ENCODE measurements at regions not wholly inside any gene's neighbourhood (a gene's known extent, or its start where the extent isn't known, plus 50 kb on each side); places are given as distances from the start of the nearest gene placed in this dataset.

DNA sequence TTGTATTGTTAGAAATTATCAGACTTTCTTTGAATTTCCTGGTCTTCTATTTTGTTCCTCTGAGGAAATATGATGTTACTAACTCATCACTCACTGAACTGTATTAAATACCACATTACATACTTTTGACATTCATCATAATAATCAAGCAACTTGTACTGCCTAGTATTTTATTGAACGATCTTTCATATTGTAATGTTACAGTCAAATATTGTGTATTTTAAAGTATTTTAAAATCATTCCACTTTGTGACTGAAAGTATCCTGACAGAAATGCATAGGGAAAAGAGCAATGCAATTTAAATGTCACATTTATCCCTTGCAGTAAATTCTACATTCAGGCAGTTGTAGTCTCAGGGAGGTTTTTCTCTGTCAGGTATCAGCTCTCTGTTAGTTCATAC, 1557.4 kb downstream of the CDH8 start:
- H3K4me1 ChIP-seq (replicated peaks in 1 of 2; ENCODE audit: control insufficient read depth in 2 of 2, insufficient read depth in 2 of 2, low read length in 2 of 2), result no peaks in the 10 kb centered on the region
- no peak overlapping the region for H3K4me3 ChIP-seq
- H3K9me3 ChIP-seq (replicated peaks; ENCODE audit: control insufficient read depth, insufficient read depth, low read depth, low read length), result no peaks in the 10 kb centered on the region
- WGBS (ENCODE audit: insufficient coverage, low coverage, missing lambda C conversion rate), result 0% methylated on average over 1 of the region's 1 CpG
- TF ChIP-seq DDX20 (tag; IDR thresholded peaks at IDR 0.05; ENCODE audit: low read depth) (no peak), SMAD2 (IDR thresholded peaks at IDR 0.05; ENCODE audit: low read depth, low read length) (no peak), CSDE1 (IDR thresholded peaks at IDR 0.05) (no peak), ZNF253 (CRISPR knock-in tag; conservative IDR thresholded peaks at IDR 0.05) (no peak), L3MBTL2 (IDR thresholded peaks at IDR 0.05) (no peak), GTF2F1 (IDR thresholded peaks at IDR 0.05; ENCODE audit: low read depth, low read length) (no peak), NFATC3 (IDR thresholded peaks at IDR 0.05) (no peak), EWSR1 (IDR thresholded peaks at IDR 0.05; ENCODE audit: borderline replicate concordance, low read depth, partially characterized antibody) (no peak), KDM5B (IDR thresholded peaks at IDR 0.05; ENCODE audit: insufficient replicate concordance, low read depth, low read length) (no peak), NONO (IDR thresholded peaks at IDR 0.05; ENCODE audit: low read depth in 2 of 2, low read length in 1 of 2) (no peak), SUPT5H (IDR thresholded peaks at IDR 0.05) (no peak), U2AF1 (optimal IDR thresholded peaks at IDR 0.05; ENCODE audit: low read depth, low read length) (no peak), ZNF583 (CRISPR knock-in tag; IDR thresholded peaks at IDR 0.05) (no peak), ZNF584 (CRISPR knock-in tag; IDR thresholded peaks at IDR 0.05; ENCODE audit: low read depth) (no peak), MEIS2 (IDR thresholded peaks at IDR 0.05; ENCODE audit: partially characterized antibody) (no peak), BRD9 (IDR thresholded peaks at IDR 0.05; ENCODE audit: low read depth, partially characterized antibody) (no peak), MXI1 (IDR thresholded peaks at IDR 0.05; ENCODE audit: low read depth, low read length) (no peak)
- TF ChIP-seq, protein P1, sequence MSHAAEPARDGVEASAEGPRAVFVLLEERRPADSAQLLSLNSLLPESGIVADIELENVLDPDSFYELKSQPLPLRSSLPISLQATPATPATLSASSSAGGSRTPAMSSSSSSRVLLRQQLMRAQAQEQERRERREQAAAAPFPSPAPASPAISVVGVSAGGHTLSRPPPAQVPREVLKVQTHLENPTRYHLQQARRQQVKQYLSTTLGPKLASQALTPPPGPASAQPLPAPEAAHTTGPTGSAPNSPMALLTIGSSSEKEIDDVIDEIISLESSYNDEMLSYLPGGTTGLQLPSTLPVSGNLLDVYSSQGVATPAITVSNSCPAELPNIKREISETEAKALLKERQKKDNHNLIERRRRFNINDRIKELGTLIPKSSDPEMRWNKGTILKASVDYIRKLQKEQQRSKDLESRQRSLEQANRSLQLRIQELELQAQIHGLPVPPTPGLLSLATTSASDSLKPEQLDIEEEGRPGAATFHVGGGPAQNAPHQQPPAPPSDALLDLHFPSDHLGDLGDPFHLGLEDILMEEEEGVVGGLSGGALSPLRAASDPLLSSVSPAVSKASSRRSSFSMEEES (CRISPR knock-in tag; IDR thresholded peaks at IDR 0.05), result no peak
- TF ChIP-seq, protein P2, sequence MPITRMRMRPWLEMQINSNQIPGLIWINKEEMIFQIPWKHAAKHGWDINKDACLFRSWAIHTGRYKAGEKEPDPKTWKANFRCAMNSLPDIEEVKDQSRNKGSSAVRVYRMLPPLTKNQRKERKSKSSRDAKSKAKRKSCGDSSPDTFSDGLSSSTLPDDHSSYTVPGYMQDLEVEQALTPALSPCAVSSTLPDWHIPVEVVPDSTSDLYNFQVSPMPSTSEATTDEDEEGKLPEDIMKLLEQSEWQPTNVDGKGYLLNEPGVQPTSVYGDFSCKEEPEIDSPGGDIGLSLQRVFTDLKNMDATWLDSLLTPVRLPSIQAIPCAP (CRISPR knock-in tag; IDR thresholded peaks at IDR 0.05; ENCODE audit: borderline replicate concordance), result no peak
- intact Hi-C loops (cut with micrococcal nuclease) (no loop called here), in situ Hi-C loops (cut with MboI) (no loop called here)
- H3K9me1 ChIP-seq (ENCODE audit: control insufficient read depth, insufficient read depth, low read length), result no peaks in the 10 kb centered on the region
- H3K4me2 ChIP-seq (ENCODE audit: insufficient read depth, low read length), result no peak overlapping the region
- no peak overlapping the region for H2AFZ ChIP-seq (ENCODE audit: low read depth, low read length)
- H4K20me1 ChIP-seq (replicated peaks; ENCODE audit: control insufficient read depth, insufficient read depth, low read length), result no peaks in the 10 kb centered on the region
- ChIA-PET POLR2A (no interaction called here), CTCF (ENCODE audit: low intra/inter-chr PET ratio) (no interaction called here)
- no peak overlapping the region for H3K9ac ChIP-seq (ENCODE audit: insufficient read depth in 1 of 2, low read depth in 2 of 2, low read length in 2 of 2)
- FAIRE-seq, result no peak
- H3K36me3 ChIP-seq (ENCODE audit: control insufficient read depth, insufficient read depth, low read length), result no peaks in the 10 kb centered on the region
- ATAC-seq, result no peak
- no peak overlapping the region for H3K27ac ChIP-seq (ENCODE audit: extremely low read depth, low read depth, low read length)
- H3K79me2 ChIP-seq (ENCODE audit: control insufficient read depth, insufficient read depth, low read length), result no peaks in the 10 kb centered on the region
- DNase-seq (ENCODE audit: extremely low read depth in 1 of 4, low spot score in 3 of 4), result no peak
- H3K27me3 ChIP-seq (ENCODE audit: control insufficient read depth in 2 of 2, insufficient read depth in 2 of 2, low read length in 2 of 2), result no peaks in the 10 kb centered on the region
- no TSS peak for BruUV-seq (replicated peaks)
